ENCODE measurements at regions not wholly inside any gene's neighbourhood (a gene's known extent, or its start where the extent isn't known, plus 50 kb on each side); places are given as distances from the start of the nearest gene placed in this dataset.

DNA sequence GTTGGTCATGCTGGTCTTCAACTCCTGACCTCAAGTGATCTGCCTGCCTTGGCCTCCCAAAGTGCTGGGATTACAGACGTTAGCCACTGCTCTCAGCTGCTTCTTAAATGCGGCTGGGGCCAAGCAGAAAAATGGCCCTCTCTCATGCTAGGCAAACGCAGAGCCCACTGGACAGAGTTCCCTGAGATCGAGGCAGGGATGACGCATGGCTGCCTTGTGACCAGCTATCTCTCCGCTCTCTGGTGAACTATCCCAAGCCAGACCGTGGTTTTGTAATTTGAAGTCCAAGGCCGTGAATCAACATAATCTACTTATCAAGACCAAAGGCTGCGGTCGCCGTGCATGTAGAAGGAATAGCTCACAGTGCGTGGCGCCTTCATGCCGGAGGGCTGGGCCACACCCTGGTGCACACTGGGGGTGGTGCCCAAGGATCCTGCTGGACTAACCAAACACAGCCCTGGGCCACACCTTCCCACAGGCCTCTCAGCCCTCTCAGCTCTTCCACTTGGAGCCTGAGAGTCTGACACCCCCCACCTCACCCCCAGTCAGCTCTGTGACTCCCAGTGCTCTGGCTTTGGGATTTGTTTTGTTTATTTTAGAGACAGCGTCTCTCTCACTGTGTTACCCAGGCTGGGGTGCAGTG, 88.1 kb upstream of the CUX1 start:
- TF ChIP-seq POLR2AphosphoS5 (IDR thresholded peaks at IDR 0.05) (no peak), POLR2A (IDR thresholded peaks at IDR 0.05) (no peak), EP300 (IDR thresholded peaks at IDR 0.05) (no peak)
- TF ChIP-seq, protein P1, sequence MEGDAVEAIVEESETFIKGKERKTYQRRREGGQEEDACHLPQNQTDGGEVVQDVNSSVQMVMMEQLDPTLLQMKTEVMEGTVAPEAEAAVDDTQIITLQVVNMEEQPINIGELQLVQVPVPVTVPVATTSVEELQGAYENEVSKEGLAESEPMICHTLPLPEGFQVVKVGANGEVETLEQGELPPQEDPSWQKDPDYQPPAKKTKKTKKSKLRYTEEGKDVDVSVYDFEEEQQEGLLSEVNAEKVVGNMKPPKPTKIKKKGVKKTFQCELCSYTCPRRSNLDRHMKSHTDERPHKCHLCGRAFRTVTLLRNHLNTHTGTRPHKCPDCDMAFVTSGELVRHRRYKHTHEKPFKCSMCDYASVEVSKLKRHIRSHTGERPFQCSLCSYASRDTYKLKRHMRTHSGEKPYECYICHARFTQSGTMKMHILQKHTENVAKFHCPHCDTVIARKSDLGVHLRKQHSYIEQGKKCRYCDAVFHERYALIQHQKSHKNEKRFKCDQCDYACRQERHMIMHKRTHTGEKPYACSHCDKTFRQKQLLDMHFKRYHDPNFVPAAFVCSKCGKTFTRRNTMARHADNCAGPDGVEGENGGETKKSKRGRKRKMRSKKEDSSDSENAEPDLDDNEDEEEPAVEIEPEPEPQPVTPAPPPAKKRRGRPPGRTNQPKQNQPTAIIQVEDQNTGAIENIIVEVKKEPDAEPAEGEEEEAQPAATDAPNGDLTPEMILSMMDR (IDR thresholded peaks at IDR 0.05): no peak
- DNase-seq: peak in 1 of 2 donors; percentile 76
- Histone ChIP-seq H3K36me3 (no peaks in the 10 kb centered on the region), H3K27me3 (no peaks in the 10 kb centered on the region), H3K9me3 (no peaks in the 10 kb centered on the region), H3K4me1 (peaks cover 0 to 22% (median 10%) of the 10 kb centered on the region in 4 donors), H3K27ac (peak overlapping the region in 3 of 4 donors; percentile 24 to 57 (median 39)), H3K4me3 (no peak overlapping the region)
- WGBS, 2 donors: 68 to 72% methylated on average over 15 of the region's 15 CpGs
- peak; percentile 90 for ATAC-seq (ENCODE audit: low FRiP score in 2 of 2)

- H3K36me3 ChIP-seq: no peaks in the 10 kb centered on the region
- no peak overlapping the region for H3K27ac ChIP-seq
- H3K27me3 ChIP-seq: no peaks in the 10 kb centered on the region
- peaks cover 0 to 24% (median 11%) of the 10 kb centered on the region in 4 donors for H3K4me1 ChIP-seq
- TF ChIP-seq EP300 (IDR thresholded peaks at IDR 0.05) (no peak), POLR2AphosphoS5 (IDR thresholded peaks at IDR 0.05) (no peak), POLR2A (IDR thresholded peaks at IDR 0.05) (no peak)
- TF ChIP-seq, protein P1 (IDR thresholded peaks at IDR 0.05): no peak
- DNase-seq (no peak), ATAC-seq (ENCODE audit: low FRiP score in 2 of 2) (no peak)
- H3K4me3 ChIP-seq: no peak overlapping the region
- WGBS, 2 donors: 78 to 89% methylated on average over 11 of the region's 11 CpGs
- no peaks in the 10 kb centered on the region for H3K9me3 ChIP-seq
Measured at GRCh38 chr7:101731502-101732084, 85.8 kb upstream of the CUX1 start.

- Histone ChIP-seq H3K9me3 (no peaks in the 10 kb centered on the region), H3K27me3 (no peaks in the 10 kb centered on the region), H3K4me3 (peak overlapping the region in 3 of 4 donors; percentile 36 to 51 (median 44)), H3K36me3 (no peaks in the 10 kb centered on the region), H3K27ac (peak overlapping the region; percentile 62 to 76 (median 64)), H3K4me1 (peaks cover 0 to 24% (median 11%) of the 10 kb centered on the region in 4 donors)
- ATAC-seq (ENCODE audit: low FRiP score in 2 of 2) (peak; percentile 63 to 82), DNase-seq (peak; percentile 71 to 88)
- WGBS, 2 donors: 23 to 28% methylated on average over 16 to 22 of the region's 24 CpGs
- TF ChIP-seq POLR2AphosphoS5 (IDR thresholded peaks at IDR 0.05) (no peak), POLR2A (IDR thresholded peaks at IDR 0.05) (peak in 1 of 4 donors; percentile 59)
Measured at GRCh38 chr7:101733713-101734475, 83.5 kb upstream of the CUX1 start.

GRCh38 chr7:101736084-101736483, 81.3 kb upstream of the CUX1 start:
- no peak for ATAC-seq (ENCODE audit: low FRiP score in 2 of 2)
- 86 to 90% methylated on average over 3 of the region's 3 CpGs for WGBS, 2 donors
- TF ChIP-seq POLR2AphosphoS5 (IDR thresholded peaks at IDR 0.05): no peak
- TF ChIP-seq EP300 (IDR thresholded peaks at IDR 0.05): no peak
- TF ChIP-seq, protein P1 (IDR thresholded peaks at IDR 0.05): no peak
- no peak for TF ChIP-seq POLR2A (IDR thresholded peaks at IDR 0.05)

GRCh38 chr7:101739775-101740398, 77.5 kb upstream of the CUX1 start:
- ATAC-seq (ENCODE audit: low FRiP score in 2 of 2): no peak
- H3K27ac ChIP-seq: no peak overlapping the region
- peaks cover 10 to 20% (median 15%) of the 10 kb centered on the region in 4 donors for H3K4me1 ChIP-seq
- no peaks in the 10 kb centered on the region for H3K9me3 ChIP-seq
- 79 to 80% methylated on average over 5 of the region's 5 CpGs for WGBS, 2 donors
- no peak overlapping the region for H3K4me3 ChIP-seq
- no peaks in the 10 kb centered on the region for H3K36me3 ChIP-seq
- H3K27me3 ChIP-seq: no peaks in the 10 kb centered on the region
- DNase-seq: no peak
- TF ChIP-seq, protein P1 (IDR thresholded peaks at IDR 0.05): no peak
- TF ChIP-seq POLR2AphosphoS5 (IDR thresholded peaks at IDR 0.05) (no peak), POLR2A (IDR thresholded peaks at IDR 0.05) (no peak)

More at GRCh38 chr7:101736084-101736483, 81.3 kb upstream of the CUX1 start:
- no peak for DNase-seq
- H3K4me1 ChIP-seq: peaks cover 0 to 18% (median 13%) of the 10 kb centered on the region in 4 donors
- no peak overlapping the region for H3K4me3 ChIP-seq
- no peaks in the 10 kb centered on the region for H3K36me3 ChIP-seq
- H3K27ac ChIP-seq: no peak overlapping the region
- H3K27me3 ChIP-seq: no peaks in the 10 kb centered on the region
- H3K9me3 ChIP-seq: no peaks in the 10 kb centered on the region
